ENCODE measurements at regions not wholly inside any gene's neighbourhood (a gene's known extent, or its start where the extent isn't known, plus 50 kb on each side); places are given as distances from the start of the nearest gene placed in this dataset.

DNA sequence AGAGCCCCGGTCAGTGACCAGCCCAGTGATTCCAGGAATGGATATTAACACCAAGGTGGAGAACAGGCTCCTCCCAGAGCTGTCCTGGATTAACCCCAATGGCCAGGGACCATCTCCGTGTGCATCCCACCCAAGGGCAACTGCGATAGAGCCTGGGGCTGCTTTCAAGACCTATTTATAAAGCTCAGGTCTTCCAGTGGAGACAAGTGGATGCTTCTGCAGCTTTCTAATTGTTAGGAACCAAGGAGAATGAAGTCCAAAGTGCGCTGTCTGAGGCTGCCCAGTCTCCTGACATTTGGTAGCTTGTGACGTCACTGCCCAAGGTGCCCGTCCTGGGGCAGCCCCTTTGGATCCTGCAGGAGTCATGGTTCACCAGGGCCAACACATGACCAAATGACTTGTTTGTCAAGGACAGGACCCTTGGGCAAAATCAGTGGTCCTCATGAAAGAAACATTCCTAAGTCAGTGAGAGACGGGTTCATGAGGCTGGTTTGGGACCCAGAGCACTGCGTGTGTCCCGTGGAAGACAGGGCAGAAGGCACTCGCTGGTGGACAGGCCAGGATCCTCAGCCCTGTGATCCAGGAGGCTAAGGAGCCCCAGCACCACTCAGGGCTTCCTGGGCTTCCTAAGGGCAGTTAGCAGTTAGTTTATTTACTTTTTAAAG lies 174.9 kb downstream of the ANKRD60 start:
- peaks cover 0 to 5% of the 10 kb centered on the region in 2 experiments; a peak in 1 of 4 replicates for H3K9me3 ChIP-seq (ENCODE audit: control insufficient read depth in 1 of 2, insufficient read depth in 1 of 2, low read depth in 1 of 2, low read length in 2 of 2)
- POLR2A ChIA-PET = no interaction called here
- intact Hi-C loops (cut with micrococcal nuclease) = no loop called here
- no peaks in the 10 kb centered on the region for H3K79me2 ChIP-seq (ENCODE audit: insufficient read depth, low read length)
- H3K4me3 ChIP-seq (replicated peaks in 1 of 2; ENCODE audit: low read depth in 1 of 2, low read length in 2 of 2) = no peak overlapping the region
- BruUV-seq (replicated peaks) = no TSS peak
- RAD21 ChIA-PET (ENCODE audit: low non-redundant PET in 1 of 2, low total read pairs in 2 of 2, uncharacterized antibody in 2 of 2, unreplicated experiment in 2 of 2) = no interaction called here
- DNase-seq (ENCODE audit: low read depth, low spot score) (no peak), ATAC-seq (no peak)
- H3K4me1 ChIP-seq (ENCODE audit: control insufficient read depth in 1 of 2, insufficient read depth in 2 of 2, low read length in 2 of 2) = no peaks in the 10 kb centered on the region
- no peak overlapping the region for H3K9ac ChIP-seq (ENCODE audit: low read length)
- H3K27me3 ChIP-seq (ENCODE audit: insufficient read depth, low read length) = peaks cover 21% of the 10 kb centered on the region
- no peak overlapping the region for H3K4me2 ChIP-seq (ENCODE audit: low read length)
- no peak overlapping the region for H2AFZ ChIP-seq (ENCODE audit: low read depth, low read length, poor library complexity, severe bottlenecking)
- no peak for TF ChIP-seq SIN3A (IDR thresholded peaks at IDR 0.05; ENCODE audit: low read depth)
- no peak for TF ChIP-seq ATF3 (IDR thresholded peaks at IDR 0.05)
- no peak for TF ChIP-seq ZNF274 (IDR thresholded peaks at IDR 0.05; ENCODE audit: low read depth, low read length)
- TF ChIP-seq ELF1 (IDR thresholded peaks at IDR 0.05; ENCODE audit: borderline replicate concordance, low read depth) = no peak
- no peak for TF ChIP-seq SP1 (IDR thresholded peaks at IDR 0.05; ENCODE audit: low read depth)
- no peak for TF ChIP-seq POLR2A (IDR thresholded peaks at IDR 0.05; ENCODE audit: borderline replicate concordance, extremely low read depth, insufficient read depth, insufficient read length)
- TF ChIP-seq POLR2AphosphoS5 (IDR thresholded peaks at IDR 0.05; ENCODE audit: low read depth, low read length) = no peak
- no peak for TF ChIP-seq EZH2phosphoT487 (IDR thresholded peaks at IDR 0.05; ENCODE audit: borderline replicate concordance)
- TF ChIP-seq MAX (IDR thresholded peaks at IDR 0.05) = no peak
- no peak for TF ChIP-seq JUND (IDR thresholded peaks at IDR 0.05)
- TF ChIP-seq, protein P1, sequence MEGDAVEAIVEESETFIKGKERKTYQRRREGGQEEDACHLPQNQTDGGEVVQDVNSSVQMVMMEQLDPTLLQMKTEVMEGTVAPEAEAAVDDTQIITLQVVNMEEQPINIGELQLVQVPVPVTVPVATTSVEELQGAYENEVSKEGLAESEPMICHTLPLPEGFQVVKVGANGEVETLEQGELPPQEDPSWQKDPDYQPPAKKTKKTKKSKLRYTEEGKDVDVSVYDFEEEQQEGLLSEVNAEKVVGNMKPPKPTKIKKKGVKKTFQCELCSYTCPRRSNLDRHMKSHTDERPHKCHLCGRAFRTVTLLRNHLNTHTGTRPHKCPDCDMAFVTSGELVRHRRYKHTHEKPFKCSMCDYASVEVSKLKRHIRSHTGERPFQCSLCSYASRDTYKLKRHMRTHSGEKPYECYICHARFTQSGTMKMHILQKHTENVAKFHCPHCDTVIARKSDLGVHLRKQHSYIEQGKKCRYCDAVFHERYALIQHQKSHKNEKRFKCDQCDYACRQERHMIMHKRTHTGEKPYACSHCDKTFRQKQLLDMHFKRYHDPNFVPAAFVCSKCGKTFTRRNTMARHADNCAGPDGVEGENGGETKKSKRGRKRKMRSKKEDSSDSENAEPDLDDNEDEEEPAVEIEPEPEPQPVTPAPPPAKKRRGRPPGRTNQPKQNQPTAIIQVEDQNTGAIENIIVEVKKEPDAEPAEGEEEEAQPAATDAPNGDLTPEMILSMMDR (IDR thresholded peaks at IDR 0.05 in 2 of 3, conservative IDR thresholded peaks at IDR 0.05 in 1 of 3; ENCODE audit: borderline replicate concordance in 1 of 3, insufficient read depth in 1 of 3, low read depth in 2 of 3, low read length in 2 of 3) = no peak
- TF ChIP-seq EGR1 (IDR thresholded peaks at IDR 0.05; ENCODE audit: low read depth) = no peak
- TF ChIP-seq CEBPB (IDR thresholded peaks at IDR 0.05; ENCODE audit: low read depth) = no peak
- no peak for TF ChIP-seq ZFX (IDR thresholded peaks at IDR 0.05)
- no peak for TF ChIP-seq YY1 (IDR thresholded peaks at IDR 0.05; ENCODE audit: extremely low read depth, insufficient replicate concordance, low read depth, low read length)
- no peak for TF ChIP-seq SRF (IDR thresholded peaks at IDR 0.05; ENCODE audit: low read depth)
- TF ChIP-seq REST (IDR thresholded peaks at IDR 0.05; ENCODE audit: low read depth) = no peak
- no peak for TF ChIP-seq FOSL1 (IDR thresholded peaks at IDR 0.05; ENCODE audit: low read depth)
- TF ChIP-seq, protein P2, sequence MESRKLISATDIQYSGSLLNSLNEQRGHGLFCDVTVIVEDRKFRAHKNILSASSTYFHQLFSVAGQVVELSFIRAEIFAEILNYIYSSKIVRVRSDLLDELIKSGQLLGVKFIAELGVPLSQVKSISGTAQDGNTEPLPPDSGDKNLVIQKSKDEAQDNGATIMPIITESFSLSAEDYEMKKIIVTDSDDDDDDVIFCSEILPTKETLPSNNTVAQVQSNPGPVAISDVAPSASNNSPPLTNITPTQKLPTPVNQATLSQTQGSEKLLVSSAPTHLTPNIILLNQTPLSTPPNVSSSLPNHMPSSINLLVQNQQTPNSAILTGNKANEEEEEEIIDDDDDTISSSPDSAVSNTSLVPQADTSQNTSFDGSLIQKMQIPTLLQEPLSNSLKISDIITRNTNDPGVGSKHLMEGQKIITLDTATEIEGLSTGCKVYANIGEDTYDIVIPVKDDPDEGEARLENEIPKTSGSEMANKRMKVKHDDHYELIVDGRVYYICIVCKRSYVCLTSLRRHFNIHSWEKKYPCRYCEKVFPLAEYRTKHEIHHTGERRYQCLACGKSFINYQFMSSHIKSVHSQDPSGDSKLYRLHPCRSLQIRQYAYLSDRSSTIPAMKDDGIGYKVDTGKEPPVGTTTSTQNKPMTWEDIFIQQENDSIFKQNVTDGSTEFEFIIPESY (IDR thresholded peaks at IDR 0.05; ENCODE audit: extremely low read depth, insufficient replicate concordance, low read length) = no peak
- no peak overlapping the region for H3K27ac ChIP-seq (ENCODE audit: low read depth, low read length)
- no peaks in the 10 kb centered on the region for H4K20me1 ChIP-seq (ENCODE audit: insufficient read depth)
- H3K36me3 ChIP-seq (ENCODE audit: control insufficient read depth in 1 of 2, insufficient read depth in 2 of 2, low read length in 2 of 2) = no peaks in the 10 kb centered on the region
- no peaks in the 10 kb centered on the region for H3K9me2 ChIP-seq (ENCODE audit: insufficient read depth)
- CTCF ChIA-PET = interaction anchor here (1.7 kb wide), 1 partner anchor 34 kb away, joined by 4 read pairs; no protein-coding TSS in a partner anchor

Measured in HCT116 (cell line).